K562 (cell line): ENCODE measurements at regions not wholly inside any gene's neighbourhood (a gene's known extent, or its start where the extent isn't known, plus 50 kb on each side); places are given as distances from the start of the nearest gene placed in this dataset.

Source experiments
- ATAC-seq: fragments of 200-7000 bp; cut with Tn5 transposase; 3 replicates; pipeline ENCODE4 v1.9.1; 2020; ENCODE audit warnings: moderate library complexity
- BruUV-seq: library from RNA; stranded (reverse); fragments of 400-500 nt; replicated peaks from 2 replicates; lab custom pipeline; 2021; lab: Mats Ljungman, UMichigan
- CTCF ChIA-PET: fragments of 300-600 bp; formaldehyde crosslinking; extraction: SDS; loops from one replicate; lab custom pipeline; 2021; ENCODE audit warnings: low intra/inter-chr PET ratio; lab: Yijun Ruan, JAX
- POLR2A ChIA-PET: fragments of 300-600, 350-650 bp; sonication (Branson Sonifier 250); formaldehyde crosslinking; extraction: SDS; loops from one replicate; lab custom pipeline; 2021; ENCODE audit warnings: antibody characterized with exemption, inconsistent platforms; lab: Yijun Ruan, JAX
- DNase-seq, 4 experiments: peaks; one replicate each; pipeline versions ENCODE4 v3.0.0 to v3.0.0-alpha.2; 2011 to 2018; ENCODE audit warnings: low spot score in 3 of 4, mixed read lengths in 3 of 4; ENCODE audit errors: extremely low read depth in 1 of 4
- FAIRE-seq: peaks from 2 replicates; lab custom pipeline; 2011; peaks lifted over from hg19 to GRCh38; lab: Jason Lieb, UNC
- H2AFZ ChIP-seq: 2 replicates; pipeline ENCODE4 v1.6.0; 2011; ENCODE audit warnings: low read depth, low read length, control low read depth, inconsistent platforms
- H3K27ac ChIP-seq: fragments of 200-600 bp; 3 replicates; pipeline ENCODE4 v1.8.0; 2011; ENCODE audit warnings: low read depth, mild to moderate bottlenecking, control low read depth, inconsistent platforms, low read length, moderate library complexity, mixed read lengths; ENCODE audit errors: extremely low read depth
- H3K27me3 ChIP-seq, 2 experiments: fragments of 300-600 bp in 1 of 2; 2 replicates in 1 of 2; 3 replicates in 1 of 2; pipeline versions ENCODE4 v1.6.0 to v1.8.0; 2011; ENCODE audit warnings: inconsistent platforms in 2 of 2, low read length in 2 of 2, mild to moderate bottlenecking in 1 of 2, mixed read lengths in 1 of 2, moderate library complexity in 1 of 2; ENCODE audit not compliant: control insufficient read depth in 2 of 2, insufficient read depth in 2 of 2
- H3K36me3 ChIP-seq: fragments of 300-600 bp; 3 replicates; pipeline ENCODE4 v1.8.0; 2011; ENCODE audit warnings: mild to moderate bottlenecking, low read length, inconsistent platforms; ENCODE audit not compliant: control insufficient read depth, insufficient read depth
- H3K4me1 ChIP-seq, 2 experiments: fragments of 200-600 bp in 1 of 2; replicated peaks in 1 of 2; 2 replicates in 1 of 2; 3 replicates in 1 of 2; pipeline versions ENCODE4 v1.5.1 to v1.8.0; 2011; ENCODE audit warnings: inconsistent platforms in 2 of 2, low read length in 2 of 2, mild to moderate bottlenecking in 1 of 2, mixed read lengths in 1 of 2, moderate library complexity in 1 of 2; ENCODE audit not compliant: control insufficient read depth in 2 of 2, insufficient read depth in 2 of 2
- H3K4me2 ChIP-seq: 2 replicates; pipeline ENCODE4 v1.6.1; 2011; ENCODE audit warnings: low read length, control low read depth, inconsistent platforms, mixed read lengths; ENCODE audit not compliant: insufficient read depth
- H3K4me3 ChIP-seq: fragments of 200-600 bp; sonication (generic), shearing (Covaris generic); 2 replicates; pipeline ENCODE4 v1.5.1; 2016; ENCODE audit warnings: control low read depth, inconsistent platforms
- H3K79me2 ChIP-seq: fragments of 200-600 bp; 3 replicates; pipeline ENCODE4 v1.8.0; 2011; ENCODE audit warnings: low read length, inconsistent platforms; ENCODE audit not compliant: control insufficient read depth, insufficient read depth
- H3K9ac ChIP-seq, 2 experiments: 2 replicates each; pipeline versions ENCODE4 v1.6.0 to v1.6.1; 2011; ENCODE audit warnings: low read depth in 2 of 2, low read length in 2 of 2, control low read depth in 1 of 2, inconsistent platforms in 1 of 2, mild to moderate bottlenecking in 1 of 2, mixed read lengths in 1 of 2; ENCODE audit not compliant: insufficient read depth in 1 of 2
- H3K9me1 ChIP-seq: one replicate; pipeline ENCODE4 v1.6.0; 2011; ENCODE audit warnings: inconsistent platforms, mild to moderate bottlenecking, low read length, moderate library complexity; ENCODE audit not compliant: control insufficient read depth, insufficient read depth
- H3K9me3 ChIP-seq: replicated peaks from 2 replicates; pipeline ENCODE4 v1.5.1; 2011; ENCODE audit warnings: low read depth, low read length, inconsistent platforms; ENCODE audit not compliant: control insufficient read depth, insufficient read depth
- H4K20me1 ChIP-seq: replicated peaks from 2 replicates; pipeline ENCODE4 v1.6.1; 2011; ENCODE audit warnings: low read length, inconsistent platforms, mixed read lengths; ENCODE audit not compliant: control insufficient read depth, insufficient read depth
- ASH1L ChIP-seq: fragments of 450-650 bp; IDR thresholded peaks from 2 replicates; pipeline ENCODE4 v1.6.1; 2018; ENCODE audit warnings: borderline replicate concordance, mild to moderate bottlenecking, low read depth; ENCODE audit not compliant: partially characterized antibody
- MBD2 ChIP-seq: sonication (generic); IDR thresholded peaks from 2 replicates; pipeline ENCODE4 v1.6.1; 2016; ENCODE audit warnings: low read depth, borderline replicate concordance
- RB1 ChIP-seq: fragments of 450-650 bp; IDR thresholded peaks from 2 replicates; pipeline ENCODE4 v1.6.1; 2017; ENCODE audit warnings: low read depth, mild to moderate bottlenecking
- SRSF1 ChIP-seq: fragments of 200-400 bp; formaldehyde crosslinking; IDR thresholded peaks from 2 replicates; pipeline ENCODE4 v1.6.1; 2017; ENCODE audit warnings: mild to moderate bottlenecking, low read depth, low read length, moderate library complexity
- ZNF586 ChIP-seq: fragments of 450-650 bp; formaldehyde crosslinking; conservative IDR thresholded peaks from 2 replicates; pipeline ENCODE4 v1.4.0; 2020; ENCODE audit warnings: mild to moderate bottlenecking, moderate library complexity
- WGBS: fragments of 100-300 bp; shearing (Covaris generic); methylation state at CpG from one replicate; pipeline ENCODE4 v1.1.6; 2016; ENCODE audit warnings: low coverage, mixed read lengths; ENCODE audit not compliant: insufficient coverage; ENCODE audit errors: missing lambda C conversion rate; 5-methylcytosine and 5-hydroxymethylcytosine counted together
- in situ Hi-C: fragments of 300-500 bp; cut with MboI; formaldehyde crosslinking; loops from 4 replicates; pipeline ENCODE4 v1.15.0; 2018; ENCODE audit warnings: inconsistent platforms, mixed read lengths
- intact Hi-C: fragments of 100-400 bp; cut with micrococcal nuclease; formaldehyde crosslinking; loops from 2 replicates; pipeline ENCODE4 v1.14.2; 2022
- TF ChIP-seq, protein P1 (sequence below): fragments of 450-650 bp; formaldehyde crosslinking; IDR thresholded peaks from 2 replicates; pipeline ENCODE4 v1.4.0; 2020; ENCODE audit warnings: mild to moderate bottlenecking, mixed read lengths
- TF ChIP-seq, protein P2 (sequence below): fragments of 250-450 bp; sonication (Bioruptor Pico); IDR thresholded peaks from 2 replicates; pipeline ENCODE4 v1.8.0; 2021; ENCODE audit warnings: moderate library complexity, mild to moderate bottlenecking, inconsistent platforms

DNA sequence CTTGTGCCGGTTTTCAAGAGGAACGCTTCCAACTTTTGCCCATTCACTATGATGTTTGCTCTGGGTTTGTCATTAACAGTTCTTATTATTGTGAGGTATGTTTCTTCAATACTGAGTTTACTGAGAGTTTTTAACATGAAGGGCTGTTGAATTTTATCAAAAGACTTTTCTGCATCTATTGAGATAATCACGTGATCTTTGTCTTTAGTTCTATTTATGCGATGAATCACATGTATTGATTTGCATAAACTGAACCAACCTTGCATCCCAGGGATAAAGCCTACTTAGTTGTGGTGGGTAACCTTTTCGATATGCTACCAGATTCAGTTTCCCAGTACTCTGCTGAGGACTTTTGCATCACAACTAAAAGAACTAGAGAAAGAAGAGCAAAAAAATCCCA lies 318.0 kb downstream of the GASK1B start:
- intact Hi-C loops: no loop called here
- Histone ChIP-seq H3K27me3 (no peaks in the 10 kb centered on the region), H4K20me1 (no peaks in the 10 kb centered on the region), H3K9ac (no peak overlapping the region), H3K4me3 (no peak overlapping the region), H3K36me3 (no peaks in the 10 kb centered on the region), H3K9me1 (no peaks in the 10 kb centered on the region), H3K9me3 (no peaks in the 10 kb centered on the region), H3K4me1 (no peaks in the 10 kb centered on the region), H3K79me2 (no peaks in the 10 kb centered on the region), H3K27ac (no peak overlapping the region), H3K4me2 (no peak overlapping the region), H2AFZ (no peak overlapping the region)
- TF ChIP-seq, protein P1, sequence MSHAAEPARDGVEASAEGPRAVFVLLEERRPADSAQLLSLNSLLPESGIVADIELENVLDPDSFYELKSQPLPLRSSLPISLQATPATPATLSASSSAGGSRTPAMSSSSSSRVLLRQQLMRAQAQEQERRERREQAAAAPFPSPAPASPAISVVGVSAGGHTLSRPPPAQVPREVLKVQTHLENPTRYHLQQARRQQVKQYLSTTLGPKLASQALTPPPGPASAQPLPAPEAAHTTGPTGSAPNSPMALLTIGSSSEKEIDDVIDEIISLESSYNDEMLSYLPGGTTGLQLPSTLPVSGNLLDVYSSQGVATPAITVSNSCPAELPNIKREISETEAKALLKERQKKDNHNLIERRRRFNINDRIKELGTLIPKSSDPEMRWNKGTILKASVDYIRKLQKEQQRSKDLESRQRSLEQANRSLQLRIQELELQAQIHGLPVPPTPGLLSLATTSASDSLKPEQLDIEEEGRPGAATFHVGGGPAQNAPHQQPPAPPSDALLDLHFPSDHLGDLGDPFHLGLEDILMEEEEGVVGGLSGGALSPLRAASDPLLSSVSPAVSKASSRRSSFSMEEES (CRISPR knock-in tag): peak; percentile 78
- TF ChIP-seq ASH1L (no peak), RB1 (no peak)
- ATAC-seq: no peak
- FAIRE-seq: no peak
- POLR2A ChIA-PET: no interaction called here
- no TSS peak for BruUV-seq
- 5% methylated on average over 5 of the region's 5 CpGs for WGBS
- CTCF ChIA-PET: no interaction called here
- no peak for DNase-seq
- in situ Hi-C loops: no loop called here

DNA sequence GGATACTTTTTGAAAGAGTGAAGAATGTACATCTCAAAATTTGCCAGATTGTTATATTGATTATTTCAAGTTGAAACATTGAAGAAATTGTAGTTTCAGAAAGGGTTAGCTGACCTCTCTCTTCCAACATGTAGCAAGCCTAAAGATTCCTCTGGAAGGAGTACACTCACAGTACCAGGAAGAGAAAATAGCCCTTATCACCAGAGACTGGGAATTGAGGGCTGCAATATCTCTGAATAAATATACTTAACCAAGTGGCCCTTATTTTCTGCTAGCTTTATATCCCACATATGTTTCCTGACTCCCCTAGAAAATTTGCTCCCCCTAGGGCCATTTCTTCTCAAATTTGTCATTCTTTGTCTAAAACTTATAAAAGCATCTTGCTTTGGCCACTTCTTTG lies 332.2 kb downstream of the GASK1B start:
- no peak overlapping the region for H3K4me2 ChIP-seq
- intact Hi-C loops (no loop called here), in situ Hi-C loops (no loop called here)
- H3K79me2 ChIP-seq: no peaks in the 10 kb centered on the region
- no peak for DNase-seq
- no peak overlapping the region for H3K27ac ChIP-seq
- H4K20me1 ChIP-seq: no peaks in the 10 kb centered on the region
- no TSS peak for BruUV-seq
- no peaks in the 10 kb centered on the region for H3K4me1 ChIP-seq
- H2AFZ ChIP-seq: no peak overlapping the region
- CTCF ChIA-PET: no interaction called here
- no peaks in the 10 kb centered on the region for H3K9me1 ChIP-seq
- H3K4me3 ChIP-seq: no peak overlapping the region
- POLR2A ChIA-PET: no interaction called here
- no peak overlapping the region for H3K9ac ChIP-seq
- H3K36me3 ChIP-seq: no peaks in the 10 kb centered on the region
- no peak for ATAC-seq
- no peaks in the 10 kb centered on the region; the same call in 1 of the 2 replicates for H3K9me3 ChIP-seq
- no peaks in the 10 kb centered on the region for H3K27me3 ChIP-seq
- no peak for FAIRE-seq
- TF ChIP-seq SRSF1 (no peak), MBD2 (no peak), ZNF586 (CRISPR knock-in tag) (no peak)
- TF ChIP-seq, protein P2, sequence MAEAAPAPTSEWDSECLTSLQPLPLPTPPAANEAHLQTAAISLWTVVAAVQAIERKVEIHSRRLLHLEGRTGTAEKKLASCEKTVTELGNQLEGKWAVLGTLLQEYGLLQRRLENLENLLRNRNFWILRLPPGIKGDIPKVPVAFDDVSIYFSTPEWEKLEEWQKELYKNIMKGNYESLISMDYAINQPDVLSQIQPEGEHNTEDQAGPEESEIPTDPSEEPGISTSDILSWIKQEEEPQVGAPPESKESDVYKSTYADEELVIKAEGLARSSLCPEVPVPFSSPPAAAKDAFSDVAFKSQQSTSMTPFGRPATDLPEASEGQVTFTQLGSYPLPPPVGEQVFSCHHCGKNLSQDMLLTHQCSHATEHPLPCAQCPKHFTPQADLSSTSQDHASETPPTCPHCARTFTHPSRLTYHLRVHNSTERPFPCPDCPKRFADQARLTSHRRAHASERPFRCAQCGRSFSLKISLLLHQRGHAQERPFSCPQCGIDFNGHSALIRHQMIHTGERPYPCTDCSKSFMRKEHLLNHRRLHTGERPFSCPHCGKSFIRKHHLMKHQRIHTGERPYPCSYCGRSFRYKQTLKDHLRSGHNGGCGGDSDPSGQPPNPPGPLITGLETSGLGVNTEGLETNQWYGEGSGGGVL (CRISPR knock-in tag): no peak
